ENCODE measurements at regions not wholly inside any gene's neighbourhood (a gene's known extent, or its start where the extent isn't known, plus 50 kb on each side); places are given as distances from the start of the nearest gene placed in this dataset.

- Mint-ChIP-seq H3K27me3 (peaks cover 4% of the 10 kb centered on the region), H3K9me3 (no peaks in the 10 kb centered on the region), H3K4me3 (peak overlapping the region; percentile 34), H3K27ac (no peak overlapping the region), H3K36me3 (no peaks in the 10 kb centered on the region), H3K4me1 (ENCODE audit: unreplicated experiment) (peaks cover 32% of the 10 kb centered on the region)
- DNase-seq (ENCODE audit: extremely low spot score, unreplicated experiment), result no peak
- no peak for TF ChIP-seq CTCF (conservative IDR thresholded peaks at IDR 0.05)
Measured at GRCh38 chr1:232225336-232226131, 404.4 kb downstream of the SIPA1L2 start.

- Mint-ChIP-seq H3K4me1 (ENCODE audit: unreplicated experiment) (peaks cover 32% of the 10 kb centered on the region), H3K9me3 (no peaks in the 10 kb centered on the region), H3K36me3 (no peaks in the 10 kb centered on the region), H3K4me3 (no peak overlapping the region), H3K27me3 (peaks cover 4% of the 10 kb centered on the region), H3K27ac (no peak overlapping the region)
- no peak for TF ChIP-seq CTCF (conservative IDR thresholded peaks at IDR 0.05)
- DNase-seq (ENCODE audit: extremely low spot score, unreplicated experiment), result no peak
Measured at GRCh38 chr1:232223887-232224286, 406.0 kb downstream of the SIPA1L2 start.

- H3K4me1 Mint-ChIP-seq (ENCODE audit: unreplicated experiment), result peaks cover 32% of the 10 kb centered on the region
- no peaks in the 10 kb centered on the region for H3K36me3 Mint-ChIP-seq
- no peak for DNase-seq (ENCODE audit: extremely low spot score, unreplicated experiment)
- no peak overlapping the region for H3K27ac Mint-ChIP-seq
- no peak for TF ChIP-seq CTCF (conservative IDR thresholded peaks at IDR 0.05)
- H3K27me3 Mint-ChIP-seq, result peaks cover 4% of the 10 kb centered on the region
- no peak overlapping the region for H3K4me3 Mint-ChIP-seq
- no peaks in the 10 kb centered on the region for H3K9me3 Mint-ChIP-seq
Measured at GRCh38 chr1:232223183-232223708, 406.7 kb downstream of the SIPA1L2 start.

- Mint-ChIP-seq H3K36me3 (no peaks in the 10 kb centered on the region), H3K9me3 (no peaks in the 10 kb centered on the region), H3K27ac (no peak overlapping the region), H3K27me3 (peaks cover 4% of the 10 kb centered on the region), H3K4me1 (ENCODE audit: unreplicated experiment) (peaks cover 30% of the 10 kb centered on the region), H3K4me3 (no peak overlapping the region)
- DNase-seq (ENCODE audit: extremely low spot score, unreplicated experiment), result no peak
- TF ChIP-seq CTCF (conservative IDR thresholded peaks at IDR 0.05), result no peak
Measured at GRCh38 chr1:232222614-232223013, 407.3 kb downstream of the SIPA1L2 start.

- H3K36me3 Mint-ChIP-seq, result no peaks in the 10 kb centered on the region
- no peak overlapping the region for H3K27ac Mint-ChIP-seq
- H3K4me1 Mint-ChIP-seq (ENCODE audit: unreplicated experiment), result peaks cover 24% of the 10 kb centered on the region
- H3K27me3 Mint-ChIP-seq, result peaks cover 4% of the 10 kb centered on the region
- H3K4me3 Mint-ChIP-seq, result no peak overlapping the region
- TF ChIP-seq CTCF (conservative IDR thresholded peaks at IDR 0.05), result no peak
- no peak for DNase-seq (ENCODE audit: extremely low spot score, unreplicated experiment)
- H3K9me3 Mint-ChIP-seq, result no peaks in the 10 kb centered on the region
Measured at GRCh38 chr1:232221802-232222499, 408.0 kb downstream of the SIPA1L2 start.
